ENCODE measurements at regions not wholly inside any gene's neighbourhood (a gene's known extent, or its start where the extent isn't known, plus 50 kb on each side); places are given as distances from the start of the nearest gene placed in this dataset.
"Not testable (repeated sequence)": the region's sequence is repeated elsewhere in the genome, so short reads cannot be mapped to it uniquely, and the experiment has no call there.

DNA sequence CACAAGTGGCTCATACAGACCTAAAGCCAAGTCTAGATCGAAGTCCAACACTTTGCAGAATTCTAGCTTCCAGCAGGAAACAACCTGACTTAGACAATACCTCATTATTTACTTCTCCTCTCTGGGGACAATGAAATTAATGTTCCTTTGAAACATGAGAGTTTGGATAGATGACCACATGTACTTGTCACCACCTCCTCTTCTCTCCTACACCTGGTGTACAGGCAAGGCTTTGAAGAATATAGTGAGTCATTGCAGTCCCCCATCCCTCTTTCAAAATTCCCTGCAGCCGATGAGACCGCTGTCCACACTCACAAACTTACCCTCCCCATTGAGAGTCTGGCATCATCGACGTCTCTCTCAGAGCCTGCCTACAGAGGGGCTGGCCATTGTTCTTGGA, 189.0 kb upstream of the HES1 start:
- in situ Hi-C loops (cut with MboI; ENCODE audit: low sequenced_read_pairs), result no loop called here

DNA sequence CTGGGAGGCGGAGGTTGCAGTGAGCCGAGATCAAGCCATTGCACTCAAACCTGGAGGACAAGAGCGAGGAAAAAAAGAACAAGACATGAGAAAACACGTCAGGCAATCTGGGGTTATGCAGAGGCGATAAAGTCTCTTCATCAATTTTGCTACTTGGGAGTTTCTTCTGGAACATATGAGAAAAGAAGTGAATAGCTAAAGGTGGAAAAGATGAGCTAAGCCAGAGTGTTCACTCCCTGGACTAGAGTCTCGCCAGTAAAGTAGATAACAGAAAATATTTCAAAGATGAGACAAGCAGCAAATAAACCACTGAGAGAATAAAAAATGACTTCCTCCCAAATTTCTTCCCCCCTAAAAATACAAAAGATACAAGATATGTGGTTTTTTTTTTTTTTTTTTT, 188.4 kb upstream of the HES1 start:
- in situ Hi-C loops (cut with MboI; ENCODE audit: low sequenced_read_pairs), result no loop called here

DNA sequence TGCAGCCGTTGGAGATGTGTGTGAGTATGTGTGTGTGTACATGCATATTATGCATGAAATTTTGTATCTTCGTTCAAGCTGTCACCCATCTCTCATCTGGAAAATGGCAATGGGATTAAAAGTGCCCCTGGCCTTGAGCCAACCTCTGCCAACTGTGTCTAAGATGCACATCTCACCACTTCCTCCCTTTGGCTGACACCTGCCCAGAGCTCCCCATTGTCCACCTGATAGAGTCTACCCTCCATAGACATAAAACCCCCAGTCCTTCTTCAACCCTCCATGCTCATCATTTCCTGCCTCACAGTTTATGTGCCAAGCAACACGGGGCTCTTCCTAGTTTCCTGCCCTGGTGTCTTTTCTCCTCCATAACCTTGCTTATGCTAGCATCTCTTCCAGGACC, 187.5 kb upstream of the HES1 start:
- in situ Hi-C loops (cut with MboI; ENCODE audit: low sequenced_read_pairs), result no loop called here

DNA sequence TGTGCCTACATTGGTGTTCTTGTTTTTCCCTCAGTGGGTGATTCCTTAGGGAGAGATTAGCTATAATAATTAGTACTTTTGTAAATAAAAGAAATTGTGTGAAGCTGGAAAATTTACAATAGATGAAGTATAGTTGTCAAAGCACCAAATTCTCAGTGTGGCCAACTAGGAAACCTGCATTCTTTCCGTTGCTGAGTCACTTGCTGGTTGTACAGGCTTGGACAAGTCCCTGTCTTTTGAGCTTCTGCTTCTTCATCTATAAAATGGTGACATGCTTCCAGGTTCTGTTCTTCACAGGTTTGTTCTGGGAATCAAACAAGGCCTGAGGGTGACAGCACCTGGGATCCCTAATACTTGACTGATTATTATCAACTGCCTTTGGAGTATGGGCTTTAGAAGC, 184.1 kb upstream of the HES1 start:
- in situ Hi-C loops (cut with MboI; ENCODE audit: low sequenced_read_pairs), result no loop called here

GRCh38 chr3:193954752-193955151, 181.2 kb upstream of the HES1 start:
- in situ Hi-C loops (cut with MboI; ENCODE audit: low sequenced_read_pairs), result no loop called here

DNA sequence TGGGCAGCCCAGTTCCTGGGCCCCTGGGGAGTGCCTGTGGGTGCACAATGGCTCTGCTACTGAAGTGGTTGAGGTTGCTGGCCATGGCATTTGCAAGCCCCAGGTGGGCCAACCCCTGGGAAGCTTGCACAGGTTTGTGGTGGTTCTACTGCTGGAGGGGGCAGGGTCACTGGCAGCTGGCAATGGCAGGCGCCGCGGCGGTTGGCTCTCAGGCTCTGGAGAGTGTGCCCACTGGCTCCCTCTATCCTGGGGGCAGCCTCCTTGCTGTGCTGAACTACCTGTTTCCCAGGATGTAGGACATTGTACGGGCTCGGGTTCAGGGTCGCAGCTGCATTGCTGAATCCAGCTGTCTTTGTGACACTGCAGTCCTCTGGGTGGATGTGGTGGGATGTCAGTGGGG, 180.2 kb upstream of the HES1 start:
- in situ Hi-C loops (cut with MboI; ENCODE audit: low sequenced_read_pairs), result no loop called here

DNA sequence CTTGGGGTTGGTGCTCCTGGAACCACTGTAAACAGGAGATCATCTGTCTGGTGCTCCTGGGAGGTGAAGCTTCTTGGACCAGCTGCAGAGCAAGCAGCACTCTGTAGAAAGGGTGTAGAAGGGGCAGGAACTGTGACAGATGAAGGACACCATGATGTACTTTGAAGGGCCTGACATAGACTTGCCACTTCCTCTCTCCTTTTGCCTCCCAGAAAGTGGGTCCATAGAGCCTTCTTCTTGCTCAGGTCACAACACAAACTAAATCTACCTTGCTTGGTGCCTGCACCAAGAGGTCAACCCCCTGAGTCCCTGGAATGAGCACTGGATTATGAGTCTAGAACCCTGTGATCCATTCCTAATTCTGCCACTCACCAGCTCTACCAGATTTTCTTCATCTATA, 176.1 kb upstream of the HES1 start:
- in situ Hi-C loops (cut with MboI; ENCODE audit: low sequenced_read_pairs), result no loop called here

DNA sequence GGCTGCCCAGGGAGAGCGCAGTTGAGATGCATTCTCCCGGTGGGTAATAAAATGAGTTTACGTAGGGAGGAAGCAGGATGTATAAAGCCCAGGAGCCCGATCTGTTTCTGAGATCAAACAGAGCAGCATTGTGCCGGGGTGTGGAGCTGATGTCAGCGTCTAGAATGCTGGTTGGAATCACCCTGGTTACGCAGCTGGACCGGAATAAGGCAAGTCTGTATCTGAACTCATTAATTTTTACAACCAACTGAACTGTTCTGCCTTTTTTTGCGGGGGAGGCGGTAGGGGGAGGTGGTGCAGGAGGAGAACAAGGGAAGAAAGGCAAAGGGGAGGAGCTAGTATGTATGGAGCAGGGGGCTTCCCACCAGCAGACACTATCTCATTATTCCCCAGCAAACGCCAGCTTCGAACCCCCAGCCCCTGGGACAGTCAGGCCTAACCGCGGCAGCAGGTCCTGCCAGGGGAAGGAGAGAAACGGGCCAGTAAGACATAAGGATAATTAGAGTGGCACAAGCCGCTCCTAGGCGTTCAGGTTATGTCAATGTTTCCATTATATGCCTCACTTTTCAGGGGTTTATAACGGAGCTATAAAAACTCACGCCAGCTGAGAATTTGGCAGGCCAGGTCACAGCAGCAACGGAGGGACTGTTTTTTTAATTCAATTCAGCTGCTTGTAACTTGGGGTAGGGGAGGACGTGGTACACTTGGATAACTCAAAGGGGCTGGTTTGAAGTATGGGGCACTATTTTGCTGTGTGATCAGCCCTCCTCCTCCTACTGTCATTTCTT, 175.3 kb upstream of the HES1 start:
- in situ Hi-C loops (cut with MboI; ENCODE audit: low sequenced_read_pairs), result no loop called here

- in situ Hi-C loops (cut with MboI; ENCODE audit: low sequenced_read_pairs), result no loop called here
Measured at GRCh38 chr3:193962986-193963685, 172.8 kb upstream of the HES1 start.

- in situ Hi-C loops (cut with MboI; ENCODE audit: low sequenced_read_pairs), result no loop called here
Measured at GRCh38 chr3:193963808-193964516, 172.0 kb upstream of the HES1 start.

- in situ Hi-C loops (cut with MboI; ENCODE audit: low sequenced_read_pairs), result no loop called here
Measured at GRCh38 chr3:193964517-193964880, 171.4 kb upstream of the HES1 start.

DNA sequence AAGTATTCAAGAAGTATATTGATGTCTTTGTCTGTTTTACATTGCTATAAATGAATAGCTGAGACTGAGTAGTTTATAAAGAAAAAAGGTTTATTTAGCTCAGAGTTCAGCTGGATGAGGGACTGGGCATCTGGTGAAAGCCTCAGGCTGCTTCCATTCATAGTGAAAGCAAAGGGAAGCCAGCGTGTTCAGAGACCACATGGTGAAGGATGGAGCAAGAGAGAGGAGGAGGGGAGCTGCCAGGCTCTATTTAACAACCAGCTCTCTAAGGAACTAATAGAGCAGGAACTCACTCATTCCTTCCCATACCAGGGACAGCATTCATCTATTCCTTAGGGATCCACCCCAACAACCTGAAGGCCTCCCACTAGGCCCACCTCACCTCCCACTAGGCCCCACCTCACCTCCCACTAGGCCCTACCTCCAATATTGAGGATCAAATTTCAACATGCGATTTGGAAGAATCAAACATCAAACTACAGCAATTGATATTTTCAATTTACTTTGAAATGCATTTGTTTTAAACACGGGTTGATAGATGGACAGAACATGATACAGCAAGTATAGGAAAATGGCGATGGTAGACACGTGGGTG, 167.5 kb upstream of the HES1 start:
- in situ Hi-C loops (cut with MboI; ENCODE audit: low sequenced_read_pairs), result no loop called here

GRCh38 chr3:193970131-193970772, 165.7 kb upstream of the HES1 start:
- in situ Hi-C loops (cut with MboI; ENCODE audit: low sequenced_read_pairs), result not testable (repeated sequence)

GRCh38 chr3:193970773-193971206, 165.2 kb upstream of the HES1 start:
- in situ Hi-C loops (cut with MboI; ENCODE audit: low sequenced_read_pairs), result no loop called here

DNA sequence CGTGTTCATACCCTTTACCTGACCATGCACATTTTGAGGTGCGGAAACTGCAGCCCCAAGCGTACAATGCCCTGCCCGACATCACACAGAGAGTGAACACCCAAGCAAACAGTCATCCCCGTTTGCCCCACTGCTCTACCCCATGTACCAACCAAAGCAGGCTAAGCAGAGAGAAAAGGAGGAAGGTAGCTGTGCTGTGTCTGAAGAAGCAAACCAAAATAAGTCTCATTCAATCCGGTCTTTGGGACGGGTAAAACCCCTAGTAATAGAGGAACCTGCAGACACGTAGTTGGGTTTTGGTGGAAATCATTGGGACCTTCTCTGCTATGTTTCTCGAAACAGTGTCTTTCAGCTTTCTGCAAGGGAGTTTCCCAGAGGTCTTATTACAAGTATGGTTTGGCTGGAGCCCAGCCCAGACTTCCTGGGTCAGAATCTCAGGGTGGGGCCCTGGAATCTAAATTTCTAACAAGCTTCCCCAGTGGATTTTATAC, 164.6 kb upstream of the HES1 start:
- in situ Hi-C loops (cut with MboI; ENCODE audit: low sequenced_read_pairs), result no loop called here

DNA sequence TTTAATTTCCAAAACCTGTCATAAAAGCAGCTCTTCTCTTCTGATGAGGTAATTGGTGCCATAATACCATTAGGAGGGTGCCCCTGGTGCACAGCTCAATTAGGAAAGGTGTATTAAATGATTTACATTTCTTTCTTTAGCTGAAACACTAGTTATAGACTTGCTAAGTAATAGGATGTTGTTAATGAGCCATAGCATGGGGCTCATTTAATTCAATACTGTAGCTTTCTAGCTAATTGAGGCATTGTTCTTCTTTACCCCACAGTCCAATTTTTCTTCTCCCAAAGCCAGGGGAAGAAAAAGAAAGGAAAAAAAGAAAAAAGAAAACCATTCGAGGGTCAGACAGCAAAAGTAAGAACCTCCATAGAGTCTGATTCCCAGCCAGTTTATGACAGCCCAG, 164.0 kb upstream of the HES1 start:
- in situ Hi-C loops (cut with MboI; ENCODE audit: low sequenced_read_pairs), result no loop called here

DNA sequence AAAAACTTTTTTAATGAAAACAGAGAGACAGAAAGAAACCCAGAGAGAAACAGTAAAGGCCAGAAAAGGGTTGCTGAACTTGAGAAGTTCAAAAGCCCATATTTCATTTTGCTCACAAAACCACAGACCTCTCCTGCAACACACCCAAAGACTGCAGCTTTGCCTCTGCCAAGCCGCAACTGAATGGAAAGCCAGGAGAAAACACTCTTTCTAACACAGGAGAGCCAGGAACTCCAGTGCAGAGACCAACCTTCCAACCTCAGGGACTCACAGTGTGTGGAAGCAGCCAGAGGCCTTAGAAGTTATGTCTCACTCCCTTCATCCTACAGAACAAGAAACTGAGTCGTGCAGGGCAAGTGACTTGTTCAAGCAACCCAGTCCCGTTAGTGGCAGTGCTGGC, 163.1 kb upstream of the HES1 start:
- in situ Hi-C loops (cut with MboI; ENCODE audit: low sequenced_read_pairs), result no loop called here

GRCh38 chr3:193974191-193974652, 161.7 kb upstream of the HES1 start:
- in situ Hi-C loops (cut with MboI; ENCODE audit: low sequenced_read_pairs), result no loop called here

GRCh38 chr3:193974671-193975535, 161.0 kb upstream of the HES1 start:
- in situ Hi-C loops (cut with MboI; ENCODE audit: low sequenced_read_pairs), result no loop called here

DNA sequence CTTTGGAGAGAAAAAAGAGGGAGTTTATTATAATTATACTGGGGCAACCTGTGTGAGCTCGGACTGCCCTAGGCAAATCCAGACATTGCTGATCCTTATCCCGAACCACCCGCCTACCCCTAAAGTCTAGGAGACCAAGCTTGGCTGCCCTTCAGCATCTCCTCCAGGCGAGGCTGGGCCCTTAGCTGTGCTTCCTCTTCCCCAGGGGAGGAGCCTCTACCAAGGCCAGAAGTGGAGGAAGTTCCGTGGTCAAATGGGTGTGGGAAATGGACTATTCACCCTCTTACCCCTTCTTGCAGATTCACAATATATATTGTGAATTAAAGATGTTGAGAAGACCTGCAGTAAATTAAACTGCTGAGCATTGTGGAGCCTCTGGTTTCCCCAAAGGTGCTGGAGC, 158.3 kb upstream of the HES1 start:
- in situ Hi-C loops (cut with MboI; ENCODE audit: low sequenced_read_pairs), result no loop called here
